K562 (cell line): ENCODE measurements at regions not wholly inside any gene's neighbourhood (a gene's known extent, or its start where the extent isn't known, plus 50 kb on each side); places are given as distances from the start of the nearest gene placed in this dataset.

Source experiments
- CTCF ChIP-seq, 3 experiments: IDR thresholded peaks in 2 of 3; conservative IDR thresholded peaks in 1 of 3; 2 replicates each; pipeline ENCODE4 v1.5.1; 2011 to 2012; ENCODE audit warnings: low read length in 3 of 3, mild to moderate bottlenecking in 3 of 3, control low read depth in 2 of 3, improper control_type of control experiment in 1 of 3, inconsistent platforms in 1 of 3, low read depth in 1 of 3, mixed read lengths in 1 of 3, moderate library complexity in 1 of 3; ENCODE audit not compliant: insufficient read depth in 2 of 3
- GATAD2B ChIP-seq: fragments of 450-650 bp; IDR thresholded peaks from 2 replicates; pipeline ENCODE4 v1.6.1; 2017; ENCODE audit warnings: mild to moderate bottlenecking, borderline replicate concordance
- POLR2AphosphoS5 ChIP-seq: IDR thresholded peaks from 2 replicates; pipeline ENCODE4 v1.6.1; 2011; ENCODE audit warnings: mild to moderate bottlenecking, low read depth, low read length, moderate library complexity; ENCODE audit not compliant: control insufficient read depth, insufficient read depth
- TRIM28 ChIP-seq: fragments of 450-650 bp; IDR thresholded peaks from 2 replicates; pipeline ENCODE4 v1.6.1; 2017
- ZNF318 ChIP-seq, 2 experiments: fragments of 450-650 bp; IDR thresholded peaks; 2 replicates each; pipeline ENCODE4 v1.6.1; 2016; ENCODE audit warnings: mild to moderate bottlenecking in 2 of 2, borderline replicate concordance in 1 of 2, low read depth in 1 of 2, moderate library complexity in 1 of 2
- TF ChIP-seq, protein P1 (sequence below): sonication (generic); formaldehyde crosslinking; IDR thresholded peaks from 2 replicates; pipeline ENCODE4 v1.8.0; 2022; ENCODE audit warnings: missing genetic modification reagents, mild to moderate bottlenecking, moderate library complexity, borderline replicate concordance

- TF ChIP-seq TRIM28: no peak
- TF ChIP-seq GATAD2B: no peak
- no peak for TF ChIP-seq POLR2AphosphoS5
- TF ChIP-seq, protein P1, sequence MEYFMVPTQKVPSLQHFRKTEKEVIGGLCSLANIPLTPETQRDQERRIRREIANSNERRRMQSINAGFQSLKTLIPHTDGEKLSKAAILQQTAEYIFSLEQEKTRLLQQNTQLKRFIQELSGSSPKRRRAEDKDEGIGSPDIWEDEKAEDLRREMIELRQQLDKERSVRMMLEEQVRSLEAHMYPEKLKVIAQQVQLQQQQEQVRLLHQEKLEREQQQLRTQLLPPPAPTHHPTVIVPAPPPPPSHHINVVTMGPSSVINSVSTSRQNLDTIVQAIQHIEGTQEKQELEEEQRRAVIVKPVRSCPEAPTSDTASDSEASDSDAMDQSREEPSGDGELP (CRISPR knock-in tag): no peak
- TF ChIP-seq ZNF318 (IDR thresholded peaks at IDR 0.05; ENCODE audit: borderline replicate concordance in 1 of 2, low read depth in 1 of 2): no peak
- TF ChIP-seq CTCF (IDR thresholded peaks at IDR 0.05 in 2 of 3, conservative IDR thresholded peaks at IDR 0.05 in 1 of 3; ENCODE audit: insufficient read depth in 2 of 3, low read depth in 1 of 3, low read length in 3 of 3): no peak
These were observed 73.1 kb upstream of the PIAS1 start for GRCh38 chr15:67980773-67981685.
